GM19238 (cell line): ENCODE measurements at regions not wholly inside any gene's neighbourhood (a gene's known extent, or its start where the extent isn't known, plus 50 kb on each side); places are given as distances from the start of the nearest gene placed in this dataset.

Source experiments
- DNase-seq: peaks from one replicate; pipeline ENCODE4 v3.0.0; 2011; ENCODE audit warnings: low spot score; ENCODE audit not compliant: insufficient read length

DNA sequence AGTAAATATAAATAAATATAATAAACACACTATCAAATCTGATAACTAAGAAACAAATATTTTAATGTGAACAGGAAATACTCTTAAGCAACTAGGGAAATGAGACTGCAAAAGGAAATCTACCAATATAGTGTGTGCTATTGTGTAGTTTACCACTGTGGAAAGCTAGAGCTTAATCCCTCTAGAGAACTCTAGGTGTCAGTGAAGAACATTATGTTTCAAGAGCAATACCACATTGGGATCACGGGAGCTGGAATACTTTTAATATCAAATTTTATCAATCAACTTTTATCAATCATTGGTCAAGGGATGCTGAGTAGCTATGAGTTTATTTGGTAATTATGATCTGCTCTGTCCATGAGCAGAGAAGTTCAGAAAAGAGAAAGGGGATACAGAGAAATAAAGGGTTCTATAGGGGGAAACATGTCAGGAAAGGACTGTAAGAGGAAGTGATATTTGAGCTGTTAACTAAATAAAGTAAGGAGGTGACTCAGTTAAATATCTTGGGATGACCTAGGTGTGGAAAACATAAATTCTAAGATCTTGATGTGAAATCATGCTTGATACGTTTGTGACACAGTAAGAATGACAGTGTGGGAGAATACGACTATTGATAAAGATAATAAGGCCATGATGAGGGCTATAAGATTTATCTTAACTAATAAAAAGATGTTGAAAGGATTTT is 762.2 kb upstream of the ALCAM start:
- DNase-seq: no peak

DNA sequence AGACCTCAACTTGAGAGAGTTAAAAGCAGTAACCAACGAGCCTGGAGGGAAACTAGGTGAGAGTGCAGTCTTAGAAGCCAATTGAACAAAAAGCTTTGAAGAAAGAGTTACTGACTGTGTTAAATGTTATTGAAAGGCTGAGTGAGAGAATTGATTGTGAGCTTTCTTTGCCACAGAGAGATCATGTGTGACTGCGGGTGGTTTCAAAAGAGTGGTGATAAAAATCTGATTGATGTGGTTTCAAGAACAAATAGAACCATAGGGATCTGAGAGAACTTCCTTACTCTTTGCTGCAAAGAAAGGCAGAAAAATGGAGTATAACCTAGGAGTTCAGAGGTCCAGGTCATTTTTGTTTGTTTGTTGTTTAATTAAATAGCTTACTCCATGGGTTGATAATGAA is 759.9 kb upstream of the ALCAM start:
- no peak for DNase-seq

DNA sequence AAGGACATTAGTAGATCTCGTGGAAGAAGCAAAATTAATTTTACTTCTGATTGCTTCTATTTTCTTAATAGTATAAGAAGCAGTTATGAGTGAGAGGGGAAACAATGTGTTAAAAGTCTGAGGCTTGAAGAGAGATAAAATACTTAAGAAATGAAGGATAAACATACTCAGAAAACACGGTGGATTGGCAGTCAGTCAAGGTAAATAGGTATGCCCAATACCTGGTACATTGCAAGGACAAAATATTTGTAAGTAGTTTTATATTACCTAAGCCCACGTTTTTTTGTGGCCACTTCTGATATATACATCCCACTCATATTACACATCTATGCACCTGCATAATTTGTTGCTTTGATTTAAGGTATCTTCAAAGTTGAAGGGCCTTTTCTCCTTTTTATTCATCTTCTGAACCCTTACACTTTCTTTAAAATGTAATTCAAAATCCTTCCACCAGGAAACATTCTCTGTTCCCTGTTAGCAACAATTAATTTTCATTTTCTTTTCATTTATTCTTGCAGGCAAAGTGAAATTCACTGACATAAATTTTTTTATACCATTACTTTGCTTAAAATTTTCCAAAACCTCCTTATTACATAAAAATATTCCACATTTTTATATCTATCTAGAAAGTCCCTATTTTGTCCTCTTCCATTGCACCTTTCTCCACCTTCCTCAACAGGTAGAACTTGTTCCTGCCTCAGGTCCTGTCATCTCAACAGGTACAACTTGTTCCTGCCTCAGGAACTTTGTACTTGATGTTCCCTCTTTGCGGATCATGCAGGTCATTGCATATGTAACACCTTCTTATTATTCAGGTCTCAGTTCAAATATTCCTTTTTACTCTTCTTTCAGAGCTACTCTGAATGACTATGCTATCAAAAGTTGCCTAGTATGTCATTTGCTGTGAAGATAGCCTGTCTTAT is 755.7 kb upstream of the ALCAM start:
- no peak for DNase-seq

DNA sequence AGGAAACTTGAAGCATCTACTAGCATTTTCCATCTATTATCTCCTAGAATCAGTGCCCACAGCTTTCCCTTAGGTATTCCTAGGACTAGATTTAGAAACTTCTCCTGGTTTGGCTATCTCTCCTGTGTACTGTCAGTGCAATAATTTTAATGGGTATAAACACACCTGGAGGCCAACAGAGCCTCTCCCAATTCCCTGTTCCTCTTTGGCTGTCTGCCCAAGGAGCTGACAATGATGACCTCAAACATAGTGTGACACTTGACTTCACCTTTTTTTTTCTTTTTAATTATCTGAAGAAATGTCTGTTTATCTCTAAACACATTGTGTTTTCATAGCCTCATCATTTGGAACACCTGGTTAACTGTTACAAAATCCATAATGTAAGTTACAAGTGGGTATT is 754.5 kb upstream of the ALCAM start:
- DNase-seq: no peak

DNA sequence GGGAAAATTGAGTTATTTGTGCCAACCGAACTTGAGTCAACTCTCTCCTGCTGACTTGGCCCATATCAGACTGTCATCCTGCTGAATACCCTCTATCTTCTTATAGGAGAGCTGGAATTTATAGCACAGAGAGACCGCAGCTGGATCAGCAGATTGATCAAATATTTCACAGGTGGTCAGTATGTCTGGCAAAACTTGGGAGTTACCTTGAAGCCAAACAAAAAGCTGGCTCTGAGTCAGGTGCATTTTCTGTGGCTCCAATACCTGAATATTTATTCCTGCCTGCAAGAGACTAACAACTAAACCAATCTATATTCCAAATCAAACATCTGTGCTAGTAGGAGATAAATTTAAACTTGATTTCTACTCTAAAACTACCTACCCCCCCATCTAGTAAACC is 752.1 kb upstream of the ALCAM start:
- no peak for DNase-seq

DNA sequence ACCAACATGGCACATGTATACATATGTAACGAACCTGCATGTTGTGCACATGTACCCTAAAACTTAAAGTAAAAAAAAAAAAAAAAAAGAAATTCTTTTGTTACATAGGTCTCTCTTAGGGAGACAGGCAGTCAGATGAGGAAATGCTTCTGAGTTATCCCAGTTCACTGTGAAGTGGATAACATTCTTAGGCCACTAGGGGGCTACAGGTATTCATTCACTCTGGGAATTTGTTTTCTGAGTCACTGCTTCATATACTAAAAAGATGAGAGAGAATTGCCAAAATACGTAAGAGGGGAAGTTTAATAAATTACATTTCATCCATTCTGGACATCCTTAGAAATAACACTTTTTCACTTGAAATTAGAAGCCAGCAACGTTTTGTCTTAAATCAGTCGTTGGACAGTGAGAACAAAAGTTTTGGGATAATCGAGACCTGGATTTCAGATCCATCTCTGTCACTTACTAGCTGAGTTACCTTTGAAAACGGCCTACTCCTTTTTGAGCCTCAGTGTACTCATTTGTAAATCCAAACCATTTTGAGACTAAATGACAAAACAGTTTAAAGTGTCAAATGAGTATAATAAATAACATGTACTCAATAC is 738.4 kb upstream of the ALCAM start:
- no peak for DNase-seq

DNA sequence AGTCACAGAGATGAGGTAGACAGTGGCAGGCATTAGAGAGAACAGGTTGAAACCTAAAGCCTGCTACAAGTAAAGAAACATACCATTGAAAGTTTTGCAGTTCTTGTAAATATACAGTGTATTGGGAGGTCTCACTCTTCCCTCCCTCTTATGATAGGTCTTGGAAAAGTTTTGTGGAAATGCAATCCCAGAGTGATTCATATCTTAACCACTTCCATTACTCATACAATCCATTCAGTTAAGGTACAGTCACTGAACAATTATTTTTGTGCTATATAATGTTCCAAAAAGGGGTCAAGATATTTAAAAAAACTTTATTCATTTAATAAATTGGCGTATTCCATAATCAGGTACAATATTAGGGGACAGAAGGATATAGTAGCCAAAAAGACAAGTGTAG is 737.7 kb upstream of the ALCAM start:
- DNase-seq: no peak

DNA sequence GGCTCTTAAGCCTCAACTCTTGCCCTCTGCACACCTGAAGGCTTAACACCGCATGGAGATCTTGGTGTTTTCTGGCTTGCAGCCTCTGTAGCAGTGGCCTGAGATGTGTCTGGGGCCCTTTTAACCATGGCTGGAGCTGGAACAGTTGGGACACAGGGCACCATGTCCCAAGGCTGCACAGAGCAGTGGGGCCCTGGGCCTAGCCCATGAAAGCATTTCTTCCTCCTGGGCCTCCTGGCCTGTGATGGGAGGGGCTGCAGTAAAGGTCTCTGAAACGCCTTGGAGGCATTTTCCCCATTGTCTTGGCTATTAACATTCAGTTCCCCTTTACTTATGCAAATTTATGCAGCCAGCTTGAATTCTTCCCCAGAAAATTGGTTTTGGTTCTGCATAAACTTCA is 735.5 kb upstream of the ALCAM start:
- no peak for DNase-seq

DNA sequence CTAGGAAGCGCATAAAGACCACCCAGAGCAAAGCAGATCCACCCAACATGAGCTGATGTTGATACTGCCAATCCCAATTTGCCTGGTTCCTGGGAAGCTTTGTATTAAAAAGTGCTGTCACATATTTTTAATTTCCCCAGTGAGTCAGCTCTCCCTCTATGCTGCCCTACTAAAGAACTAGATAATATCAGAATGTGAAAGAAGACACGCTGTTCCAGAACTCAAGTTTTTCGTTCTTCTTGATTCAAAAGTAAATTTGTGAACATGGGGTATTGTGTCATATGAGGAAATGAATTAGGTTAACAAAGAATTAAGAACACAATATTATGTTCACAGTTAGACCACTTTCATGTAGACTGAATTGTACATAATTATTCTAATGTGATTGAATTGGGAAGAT is 734.2 kb upstream of the ALCAM start:
- no peak for DNase-seq

DNA sequence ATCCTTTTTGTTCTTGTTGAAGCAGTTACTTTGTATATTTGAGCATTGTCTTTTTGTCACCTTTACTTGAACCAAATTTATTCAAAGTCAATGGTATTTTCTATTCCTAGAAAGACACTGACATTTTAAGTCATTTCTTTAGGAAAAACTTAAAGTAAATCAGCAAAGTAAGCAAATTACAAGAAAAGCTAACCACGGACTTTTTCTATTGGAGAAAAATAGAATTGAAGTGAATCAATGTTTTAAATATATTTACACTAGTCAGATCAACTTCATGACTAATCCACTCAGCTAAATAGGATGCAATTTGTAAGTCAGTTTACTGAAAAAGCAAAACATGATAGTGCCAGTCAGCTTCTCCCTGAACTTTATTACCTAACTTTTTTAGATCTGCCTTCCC is 733.8 kb upstream of the ALCAM start:
- DNase-seq: no peak

DNA sequence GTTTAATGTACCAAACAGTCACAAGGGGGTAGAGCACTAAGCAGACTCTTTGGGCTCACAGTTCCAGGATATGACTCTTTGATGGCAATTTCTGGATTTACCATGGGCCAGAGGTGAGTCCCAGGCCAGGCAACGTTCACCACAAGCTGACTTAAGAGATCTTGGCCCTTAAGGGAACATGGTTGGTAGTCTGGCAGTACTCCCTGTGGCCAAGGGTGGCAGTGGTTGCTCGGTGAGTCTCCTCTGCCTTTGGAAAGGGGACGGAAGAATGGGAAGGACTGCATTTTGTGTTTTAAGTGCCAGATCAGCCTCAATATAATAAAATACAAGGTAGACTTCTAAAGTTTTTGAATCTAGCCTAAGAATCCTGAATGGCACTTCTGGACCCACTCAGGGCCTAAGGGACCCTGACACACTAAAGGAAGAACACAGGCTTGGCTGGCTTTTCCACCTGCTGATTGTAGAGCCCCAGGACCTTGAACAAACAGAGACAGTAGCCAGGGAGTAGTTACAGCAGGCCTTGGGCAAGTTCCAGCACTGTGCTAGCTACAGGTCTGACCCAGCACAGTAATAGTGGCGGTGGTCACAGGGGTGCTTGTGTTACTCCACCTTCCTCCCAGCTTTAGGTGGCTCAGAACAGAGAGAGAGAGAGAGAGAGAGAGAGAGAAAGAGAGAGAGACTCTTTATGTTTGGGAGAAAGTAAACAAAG is 730.7 kb upstream of the ALCAM start:
- DNase-seq: no peak

DNA sequence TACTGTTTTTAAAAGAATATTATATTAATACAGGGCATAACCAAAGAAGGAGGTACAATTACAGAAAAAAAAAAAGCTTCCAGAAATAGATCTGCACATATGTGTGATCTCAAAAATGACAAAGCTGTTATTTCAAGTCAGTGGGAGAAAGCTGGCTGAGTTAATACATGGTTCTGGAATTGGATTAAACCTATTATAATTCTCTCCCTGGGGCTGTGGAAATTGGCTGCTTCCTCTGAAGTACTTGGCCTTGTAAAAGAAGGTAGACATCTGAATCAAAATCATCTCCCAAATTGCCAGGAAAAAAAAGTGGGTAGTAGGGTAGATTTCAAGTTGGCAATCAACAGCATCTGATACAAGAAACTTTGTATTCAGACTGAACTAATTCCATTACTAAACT is 723.9 kb upstream of the ALCAM start:
- DNase-seq: no peak

DNA sequence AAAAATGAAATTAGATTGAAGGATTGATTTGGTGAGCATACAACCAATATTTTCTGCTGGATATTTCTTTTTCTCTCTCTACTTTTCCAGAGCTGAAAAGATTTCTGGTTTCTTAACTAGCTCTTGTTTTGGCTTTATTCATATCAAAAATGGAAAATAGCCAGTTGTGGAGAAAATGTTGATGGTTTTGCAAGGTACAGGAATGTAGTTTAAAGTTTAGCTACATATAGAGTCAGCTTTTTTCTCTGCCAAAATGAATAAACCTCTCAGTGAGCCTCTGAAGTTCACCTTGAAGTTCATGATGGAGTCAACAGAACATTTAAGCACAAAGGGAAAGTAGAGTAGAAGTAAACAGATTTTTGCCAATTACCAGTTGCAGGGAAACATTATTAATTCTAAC is 720.5 kb upstream of the ALCAM start:
- DNase-seq: no peak

DNA sequence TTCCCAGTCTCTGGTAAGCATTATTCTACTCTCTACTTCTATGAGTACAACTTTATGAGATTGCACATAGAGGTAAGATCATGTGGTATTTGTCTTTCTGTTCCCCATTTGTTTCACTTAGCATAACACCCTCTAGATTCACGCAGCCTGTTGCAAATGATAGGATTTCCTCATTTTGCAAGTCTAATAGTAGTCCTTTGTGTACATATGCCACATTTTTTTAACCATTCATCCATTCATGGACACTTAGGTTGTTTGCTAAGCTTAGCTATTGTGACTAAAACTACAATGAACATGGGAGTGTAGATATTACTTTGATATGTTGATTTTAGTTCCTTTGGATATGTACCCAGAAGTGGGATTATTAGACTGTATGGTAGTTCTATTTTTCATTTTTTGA is 717.9 kb upstream of the ALCAM start:
- no peak for DNase-seq

DNA sequence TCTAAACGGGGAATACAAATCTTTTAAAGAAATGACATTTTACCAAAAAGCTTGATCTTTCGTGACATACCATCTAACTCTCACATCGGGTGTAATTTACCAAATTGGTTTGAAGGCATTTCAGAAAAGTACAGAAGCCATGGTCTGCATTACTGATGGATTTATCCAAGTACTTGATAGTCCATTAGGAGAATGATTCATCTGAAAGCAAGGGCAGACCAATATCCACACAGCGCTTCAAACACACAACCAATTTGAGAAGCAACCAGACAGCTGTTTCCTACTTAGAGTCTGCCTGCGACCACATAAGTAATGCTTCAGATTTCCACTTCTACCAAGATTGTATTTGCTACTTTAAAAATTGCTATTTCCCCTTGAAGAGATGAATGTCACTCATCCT is 697.6 kb upstream of the ALCAM start:
- DNase-seq: no peak

DNA sequence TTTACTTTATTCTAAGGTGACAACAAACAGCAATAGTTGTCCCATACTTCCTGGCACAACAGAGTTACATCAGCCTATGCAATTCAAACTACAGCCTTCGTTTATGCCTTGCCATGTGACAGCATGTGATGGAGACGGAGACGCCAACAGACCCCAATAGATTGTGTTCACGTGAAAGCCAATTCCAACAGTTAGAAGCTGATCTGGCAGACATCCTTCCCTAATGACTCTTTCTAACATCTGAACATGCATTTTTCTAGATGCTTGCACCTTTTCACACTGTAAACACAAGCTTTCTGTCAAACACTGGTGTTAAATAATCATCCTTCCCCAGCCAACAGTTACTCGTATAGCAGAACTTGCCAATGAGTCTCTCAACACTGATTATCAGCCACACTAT is 694.4 kb upstream of the ALCAM start:
- no peak for DNase-seq

DNA sequence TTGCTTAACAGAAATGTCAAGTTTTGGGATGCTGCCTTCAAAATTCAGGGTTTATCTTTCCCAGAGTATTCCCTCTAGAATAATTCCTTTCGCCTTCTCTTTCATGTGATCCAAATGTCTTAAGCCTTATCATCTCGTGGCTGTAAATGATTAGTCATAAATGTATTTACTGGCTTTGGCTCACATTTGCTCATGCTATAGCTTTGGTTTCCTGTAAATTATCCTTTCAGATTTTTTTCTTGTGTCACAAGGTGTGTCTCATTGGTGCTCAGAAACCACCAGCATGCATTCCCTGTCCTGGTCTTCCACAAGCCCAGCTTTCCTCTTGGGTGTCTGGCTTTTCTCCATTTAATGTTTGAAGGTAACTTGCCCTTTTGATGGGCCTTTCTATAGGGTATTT is 692.7 kb upstream of the ALCAM start:
- DNase-seq: no peak

DNA sequence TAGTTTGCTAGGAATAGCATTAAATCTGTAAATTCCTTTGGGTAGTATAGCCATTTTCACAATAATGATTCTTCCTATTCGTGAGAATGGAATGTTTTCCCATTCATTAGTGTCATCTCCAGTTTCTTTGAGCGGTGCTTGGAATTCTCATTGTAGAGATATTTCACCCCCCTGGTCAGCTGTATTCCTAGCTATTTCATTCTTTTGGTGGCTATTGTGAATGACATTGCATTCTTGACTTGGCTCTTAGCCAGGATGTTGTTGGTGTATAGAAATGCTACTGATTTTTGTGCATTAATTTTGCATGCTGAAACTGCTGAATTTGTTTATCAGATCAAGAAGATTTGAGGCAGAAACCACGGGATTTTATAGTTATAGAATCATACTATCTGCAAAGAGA is 690.5 kb upstream of the ALCAM start:
- DNase-seq: no peak

DNA sequence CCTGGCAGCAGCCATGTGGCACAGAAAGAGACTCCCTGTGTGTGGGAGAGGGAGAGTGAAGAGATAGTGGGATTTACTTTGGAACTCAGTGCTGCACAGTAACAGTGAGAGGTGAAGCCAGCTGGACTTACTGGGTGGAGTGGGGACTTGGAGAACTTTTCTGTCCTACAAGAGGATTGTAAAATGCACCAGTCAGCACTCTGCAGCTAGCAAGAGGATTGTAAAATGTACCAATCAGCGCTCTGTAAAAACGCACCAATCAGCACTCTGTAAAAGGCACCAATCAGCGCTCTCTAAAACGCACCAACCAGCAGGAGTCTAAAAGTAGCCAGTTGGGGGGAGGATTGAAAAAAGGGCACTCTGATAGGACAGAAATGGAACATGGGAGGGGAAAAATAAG is 688.8 kb upstream of the ALCAM start:
- DNase-seq: no peak

DNA sequence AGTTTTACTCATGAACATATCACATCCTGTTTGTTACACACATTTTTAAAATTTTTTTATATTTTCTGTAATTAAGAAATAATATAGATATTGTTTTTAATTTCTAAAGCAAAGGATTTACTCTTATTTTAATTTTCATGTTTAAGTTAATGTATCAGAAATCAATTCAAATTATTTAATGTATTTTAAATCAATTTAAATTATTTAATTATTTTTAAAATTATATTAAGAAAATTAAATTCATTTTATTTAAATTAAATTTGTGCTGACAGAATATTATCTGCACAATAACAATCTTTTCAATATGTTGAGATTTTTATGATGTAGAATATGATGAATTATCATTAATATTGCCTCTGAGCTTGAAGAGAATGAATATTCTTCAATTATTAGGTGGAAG is 681.2 kb upstream of the ALCAM start:
- DNase-seq: no peak

DNA sequence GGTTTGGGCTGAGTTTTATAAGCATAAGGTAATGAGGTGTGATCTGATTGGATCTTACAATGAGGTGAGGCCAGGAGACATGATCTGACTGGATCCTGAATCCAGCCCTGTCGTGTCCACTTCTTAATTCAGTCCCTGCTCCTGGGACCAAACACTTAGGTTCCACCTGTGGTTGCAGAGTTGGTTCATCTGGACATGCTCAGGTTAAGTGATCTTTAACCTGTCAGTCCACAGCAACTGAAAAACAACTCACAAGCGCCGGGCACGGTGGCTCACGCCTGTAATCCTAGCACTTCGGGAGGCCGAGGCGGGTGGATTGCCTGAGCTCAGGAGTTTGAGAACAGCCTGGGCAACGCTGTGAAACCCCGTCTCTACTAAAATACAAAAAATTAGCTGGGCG is 679.3 kb upstream of the ALCAM start:
- no peak for DNase-seq

DNA sequence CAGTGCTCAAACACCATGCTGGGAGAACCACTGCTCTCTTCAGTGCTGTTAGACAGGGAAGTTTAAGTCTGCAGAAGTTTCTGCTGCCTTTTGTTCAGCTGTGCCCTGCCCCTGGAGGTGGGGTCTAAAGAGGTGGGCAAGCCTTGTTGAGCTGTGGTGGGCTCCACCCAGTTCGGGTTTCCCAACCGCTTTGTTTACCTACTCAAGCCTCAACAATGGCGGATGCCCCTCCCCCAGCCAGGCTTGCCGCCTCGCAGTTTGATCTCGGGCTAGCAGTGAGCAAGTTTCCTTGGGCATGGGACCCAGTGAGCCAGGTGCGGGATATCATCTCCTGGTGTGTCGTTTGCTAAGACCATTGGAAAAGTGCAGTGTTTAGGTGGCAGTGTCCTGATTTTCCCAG is 670.2 kb upstream of the ALCAM start:
- no peak for DNase-seq
